ENCODE measurements at regions not wholly inside any gene's neighbourhood (a gene's known extent, or its start where the extent isn't known, plus 50 kb on each side); places are given as distances from the start of the nearest gene placed in this dataset.
A peak's percentile ranks its signal among the peaks of the same experiment; 100 is the strongest.

DNA sequence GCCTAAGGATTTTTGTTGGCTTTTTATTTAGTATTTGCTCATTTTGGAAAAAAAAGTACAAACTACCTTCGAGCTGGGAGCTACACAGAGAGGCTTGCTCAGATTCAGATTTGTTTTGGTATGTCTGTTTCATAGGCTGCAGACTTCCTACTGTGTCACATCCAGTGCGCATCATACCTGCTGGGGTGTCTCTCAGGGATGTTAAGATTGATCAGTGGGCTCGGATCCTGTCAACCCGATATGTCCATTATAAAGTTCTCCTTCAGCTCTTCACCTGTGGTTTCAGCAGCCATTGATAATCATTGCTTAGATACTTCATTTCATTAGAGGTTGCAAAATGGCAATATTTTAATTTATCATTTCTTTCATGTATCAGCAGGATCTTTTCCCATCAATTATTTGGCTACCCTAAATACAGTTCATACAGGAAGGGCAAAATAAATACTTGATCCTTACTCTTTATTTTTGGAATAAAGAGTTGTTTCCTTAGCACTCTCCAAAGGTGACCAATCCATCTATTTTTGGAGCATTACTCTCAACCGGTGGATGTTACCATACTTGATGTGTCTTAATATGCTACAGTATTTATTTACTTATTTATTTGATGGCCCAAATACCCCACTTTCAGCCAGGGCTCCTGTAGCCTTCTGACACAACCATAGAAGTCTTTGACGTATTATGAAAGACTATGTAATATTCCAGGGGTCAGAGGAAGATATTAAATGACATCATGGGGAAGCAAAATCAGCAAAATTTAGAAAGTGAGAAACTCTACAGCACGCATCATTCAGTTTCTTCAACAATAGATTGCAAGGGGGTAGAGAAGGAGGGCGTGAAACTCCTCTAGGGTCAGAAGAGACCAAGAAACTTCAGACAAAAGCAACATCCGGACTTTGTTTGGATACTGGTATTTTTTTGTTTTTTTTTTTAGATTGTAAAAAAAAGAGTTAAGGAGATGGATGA lies 55.3 kb upstream of the HNRNPU start:
- no peak overlapping the region for H3K27ac ChIP-seq
- TF ChIP-seq ZFX (IDR thresholded peaks at IDR 0.05; ENCODE audit: borderline replicate concordance): no peak
- TF ChIP-seq, protein P1, sequence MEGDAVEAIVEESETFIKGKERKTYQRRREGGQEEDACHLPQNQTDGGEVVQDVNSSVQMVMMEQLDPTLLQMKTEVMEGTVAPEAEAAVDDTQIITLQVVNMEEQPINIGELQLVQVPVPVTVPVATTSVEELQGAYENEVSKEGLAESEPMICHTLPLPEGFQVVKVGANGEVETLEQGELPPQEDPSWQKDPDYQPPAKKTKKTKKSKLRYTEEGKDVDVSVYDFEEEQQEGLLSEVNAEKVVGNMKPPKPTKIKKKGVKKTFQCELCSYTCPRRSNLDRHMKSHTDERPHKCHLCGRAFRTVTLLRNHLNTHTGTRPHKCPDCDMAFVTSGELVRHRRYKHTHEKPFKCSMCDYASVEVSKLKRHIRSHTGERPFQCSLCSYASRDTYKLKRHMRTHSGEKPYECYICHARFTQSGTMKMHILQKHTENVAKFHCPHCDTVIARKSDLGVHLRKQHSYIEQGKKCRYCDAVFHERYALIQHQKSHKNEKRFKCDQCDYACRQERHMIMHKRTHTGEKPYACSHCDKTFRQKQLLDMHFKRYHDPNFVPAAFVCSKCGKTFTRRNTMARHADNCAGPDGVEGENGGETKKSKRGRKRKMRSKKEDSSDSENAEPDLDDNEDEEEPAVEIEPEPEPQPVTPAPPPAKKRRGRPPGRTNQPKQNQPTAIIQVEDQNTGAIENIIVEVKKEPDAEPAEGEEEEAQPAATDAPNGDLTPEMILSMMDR (IDR thresholded peaks at IDR 0.05): no peak

DNA sequence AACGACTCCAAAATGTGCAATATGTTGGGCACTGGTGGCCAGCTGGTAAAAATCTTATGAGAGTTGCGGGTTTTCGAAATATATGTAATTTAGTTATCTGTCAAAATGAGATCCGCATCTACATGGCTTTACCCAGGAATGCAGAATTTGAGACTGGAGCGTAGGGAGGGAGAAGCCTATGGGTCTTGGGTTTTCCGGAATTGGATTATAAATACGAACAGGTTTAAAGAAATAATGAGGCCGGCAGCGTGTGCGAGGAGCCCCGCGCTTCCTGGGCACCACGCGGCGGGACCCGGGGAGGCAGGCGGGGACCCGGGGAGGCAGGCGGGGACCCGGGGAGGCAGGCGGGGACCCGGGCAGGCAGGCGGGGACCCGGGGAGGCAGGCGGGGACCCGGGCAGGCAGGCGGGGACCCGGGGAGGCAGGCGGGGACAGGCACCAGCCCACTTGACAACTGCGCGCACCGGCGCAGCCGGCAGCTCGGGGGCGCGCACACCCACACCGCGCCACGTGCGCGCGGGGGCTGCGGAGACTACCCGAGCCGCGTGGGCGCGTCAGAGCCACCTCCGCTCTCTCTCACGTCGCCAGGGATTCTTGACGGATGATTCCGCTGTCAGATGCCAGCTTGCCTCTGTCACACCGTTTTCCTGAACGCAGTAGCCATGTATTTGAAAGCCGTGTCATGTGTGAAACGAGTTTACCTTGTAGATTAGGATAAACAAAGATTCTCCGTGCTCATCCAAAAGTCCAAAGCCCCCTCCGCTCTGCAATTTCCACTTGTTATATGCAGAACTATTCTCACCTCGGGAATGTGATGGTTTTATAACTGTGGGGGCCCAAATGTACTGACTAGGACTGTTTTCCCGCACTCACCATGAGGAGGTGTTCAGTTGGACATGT lies 54.3 kb upstream of the HNRNPU start:
- no peak for TF ChIP-seq ZFX (IDR thresholded peaks at IDR 0.05; ENCODE audit: borderline replicate concordance)
- TF ChIP-seq, protein P1 (IDR thresholded peaks at IDR 0.05): peak; percentile 29
- H3K27ac ChIP-seq: no peak overlapping the region

- no peak overlapping the region for H3K27ac ChIP-seq
- no peak for TF ChIP-seq ZFX (IDR thresholded peaks at IDR 0.05; ENCODE audit: borderline replicate concordance)
- TF ChIP-seq, protein P1 (IDR thresholded peaks at IDR 0.05): no peak
Measured at GRCh38 chr1:244917073-244917670, 52.8 kb upstream of the HNRNPU start.

DNA sequence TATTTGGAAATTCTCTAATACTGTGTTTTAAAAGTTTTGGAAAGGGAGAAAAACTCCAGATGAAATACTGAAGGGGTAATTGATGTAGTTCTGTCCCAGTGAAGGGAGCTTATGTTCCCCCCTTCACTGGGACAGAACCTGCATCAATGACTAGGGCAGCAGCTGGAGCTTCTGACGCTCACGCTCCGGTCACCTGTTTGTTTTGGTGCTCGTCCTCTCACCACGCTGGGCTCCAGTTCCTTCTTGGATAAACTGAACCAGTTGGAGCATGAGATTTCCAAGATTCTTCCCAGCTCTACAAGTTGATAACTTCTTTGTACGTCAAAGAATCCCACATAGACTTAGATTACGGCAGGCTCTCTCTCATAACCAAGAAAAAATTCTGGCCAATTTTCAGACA lies 51.4 kb upstream of the HNRNPU start:
- TF ChIP-seq, protein P1 (IDR thresholded peaks at IDR 0.05): no peak
- no peak for TF ChIP-seq ZFX (IDR thresholded peaks at IDR 0.05; ENCODE audit: borderline replicate concordance)
- no peak overlapping the region for H3K27ac ChIP-seq

GRCh38 chr1:244914761-244915160 lies 50.4 kb upstream of the HNRNPU start:
- TF ChIP-seq ZFX (IDR thresholded peaks at IDR 0.05; ENCODE audit: borderline replicate concordance): no peak
- TF ChIP-seq, protein P1 (IDR thresholded peaks at IDR 0.05): no peak
- H3K27ac ChIP-seq: no peak overlapping the region
